ENCODE measurements at regions not wholly inside any gene's neighbourhood (a gene's known extent, or its start where the extent isn't known, plus 50 kb on each side); places are given as distances from the start of the nearest gene placed in this dataset.
"Not testable (repeated sequence)": the region's sequence is repeated elsewhere in the genome, so short reads cannot be mapped to it uniquely, and the experiment has no call there.

DNA sequence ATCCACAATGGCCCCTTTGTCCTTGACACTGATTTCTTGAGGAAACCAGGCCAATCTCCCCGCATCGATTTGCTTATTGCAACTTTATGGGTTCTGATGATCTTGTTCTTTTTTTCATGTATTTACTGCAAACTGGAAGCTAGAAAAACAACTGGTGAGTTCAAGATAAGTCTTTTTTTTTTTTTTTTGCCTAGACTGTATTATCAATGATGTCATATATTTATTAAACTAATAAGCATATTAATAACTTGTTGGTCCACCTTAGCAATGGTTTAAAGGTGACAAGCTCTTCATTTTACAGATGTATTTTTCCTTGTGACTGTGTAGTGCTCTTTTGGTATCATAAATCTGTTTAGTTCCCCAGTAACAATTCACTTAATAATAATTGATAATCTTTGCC is 79.0 kb upstream of the NOX3 start:
- Histone ChIP-seq H3K9me3 (ENCODE audit: control insufficient read depth, low read length) (no peaks in the 10 kb centered on the region), H3K79me2 (no peaks in the 10 kb centered on the region), H3K4me1 (no peaks in the 10 kb centered on the region), H3K4me3 (ENCODE audit: low read depth, low read length) (no peak overlapping the region), H2AFZ (no peak overlapping the region), H3K4me2 (ENCODE audit: low read length) (no peak overlapping the region), H3K36me3 (ENCODE audit: control insufficient read depth, insufficient read depth, low read length) (no peaks in the 10 kb centered on the region), H3K27me3 (ENCODE audit: control insufficient read depth, insufficient read depth, low read length) (no peaks in the 10 kb centered on the region), H3K9ac (no peak overlapping the region), H3K27ac (no peak overlapping the region)
- no peak for TF ChIP-seq CTCF (IDR thresholded peaks at IDR 0.05)

DNA sequence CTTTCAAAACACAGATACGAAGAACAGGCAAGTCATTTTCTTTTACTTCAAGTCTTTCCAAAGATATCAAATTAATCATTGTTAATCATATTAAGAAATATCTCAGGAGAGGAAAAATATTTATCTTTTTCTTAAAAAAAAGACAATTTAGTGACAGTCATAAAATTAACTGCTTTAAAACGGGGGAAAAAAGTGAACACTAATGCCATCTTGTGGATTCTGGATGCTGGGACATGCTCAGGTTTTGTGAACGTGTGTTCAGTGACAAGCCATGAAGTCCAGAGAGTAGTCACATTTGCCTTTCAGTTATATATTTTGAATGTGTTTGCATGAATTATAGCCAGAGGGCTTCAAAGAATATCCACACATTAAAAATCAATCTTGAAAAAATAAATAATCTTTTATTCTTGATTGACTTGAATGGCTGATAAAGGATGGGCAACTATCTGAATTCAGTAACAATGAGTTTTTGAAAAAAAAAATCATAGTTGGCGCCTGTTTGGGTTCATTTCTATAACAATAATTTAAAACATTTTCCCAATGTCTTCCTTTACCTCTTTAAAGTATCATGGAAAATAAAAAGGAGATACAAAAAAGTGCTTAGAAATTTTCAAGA is 74.7 kb upstream of the NOX3 start:
- no peak overlapping the region for H3K27ac ChIP-seq
- no peak overlapping the region for H2AFZ ChIP-seq
- H3K79me2 ChIP-seq = no peaks in the 10 kb centered on the region
- H3K9ac ChIP-seq = no peak overlapping the region
- no peaks in the 10 kb centered on the region for H3K9me3 ChIP-seq (ENCODE audit: control insufficient read depth, low read length)
- H3K4me2 ChIP-seq (ENCODE audit: low read length) = no peak overlapping the region
- no peaks in the 10 kb centered on the region for H3K27me3 ChIP-seq (ENCODE audit: control insufficient read depth, insufficient read depth, low read length)
- no peaks in the 10 kb centered on the region for H3K36me3 ChIP-seq (ENCODE audit: control insufficient read depth, insufficient read depth, low read length)
- no peaks in the 10 kb centered on the region for H3K4me1 ChIP-seq
- H3K4me3 ChIP-seq (ENCODE audit: low read depth, low read length) = no peak overlapping the region
- TF ChIP-seq CTCF (IDR thresholded peaks at IDR 0.05) = peak; percentile 15

- not testable (repeated sequence) for H3K9ac ChIP-seq; H3K4me1 ChIP-seq; H2AFZ ChIP-seq; H3K27me3 ChIP-seq (ENCODE audit: control insufficient read depth, insufficient read depth, low read length); H3K79me2 ChIP-seq; H3K4me2 ChIP-seq (ENCODE audit: low read length); H3K4me3 ChIP-seq (ENCODE audit: low read depth, low read length); H3K27ac ChIP-seq; H3K36me3 ChIP-seq (ENCODE audit: control insufficient read depth, insufficient read depth, low read length); H3K9me3 ChIP-seq (ENCODE audit: control insufficient read depth, low read length)
Measured at GRCh38 chr6:155529814-155530213, 74.2 kb upstream of the NOX3 start.

DNA sequence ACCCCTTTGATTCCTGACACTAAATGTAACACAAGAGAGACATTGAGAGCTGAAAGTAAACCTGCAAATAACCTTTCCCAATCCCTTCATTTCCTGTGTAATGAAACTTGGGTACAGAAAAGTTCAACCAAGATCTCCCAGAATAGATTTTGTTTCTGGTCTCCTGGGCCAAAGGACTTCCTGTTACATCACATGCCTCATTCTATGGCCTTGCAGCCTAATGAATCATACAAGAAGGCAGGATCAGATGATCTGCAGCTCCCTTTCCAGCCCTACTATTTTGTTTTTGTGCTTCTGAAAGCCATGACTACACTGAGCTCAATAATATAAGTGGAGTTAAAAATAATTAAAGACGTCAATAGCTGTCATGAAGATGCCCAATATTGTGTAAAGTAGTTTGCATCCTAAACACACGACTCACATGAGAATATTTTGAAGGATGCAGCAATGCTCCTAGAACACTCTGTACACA is 73.4 kb upstream of the NOX3 start:
- Histone ChIP-seq H3K9me3 (ENCODE audit: control insufficient read depth, low read length) (no peaks in the 10 kb centered on the region), H3K4me2 (ENCODE audit: low read length) (no peak overlapping the region), H3K27me3 (ENCODE audit: control insufficient read depth, insufficient read depth, low read length) (no peaks in the 10 kb centered on the region), H3K4me3 (ENCODE audit: low read depth, low read length) (no peak overlapping the region), H3K4me1 (no peaks in the 10 kb centered on the region), H3K27ac (no peak overlapping the region), H3K9ac (no peak overlapping the region), H3K36me3 (ENCODE audit: control insufficient read depth, insufficient read depth, low read length) (no peaks in the 10 kb centered on the region), H3K79me2 (no peaks in the 10 kb centered on the region), H2AFZ (peak overlapping the region; percentile 35)
- TF ChIP-seq CTCF (IDR thresholded peaks at IDR 0.05) = no peak

DNA sequence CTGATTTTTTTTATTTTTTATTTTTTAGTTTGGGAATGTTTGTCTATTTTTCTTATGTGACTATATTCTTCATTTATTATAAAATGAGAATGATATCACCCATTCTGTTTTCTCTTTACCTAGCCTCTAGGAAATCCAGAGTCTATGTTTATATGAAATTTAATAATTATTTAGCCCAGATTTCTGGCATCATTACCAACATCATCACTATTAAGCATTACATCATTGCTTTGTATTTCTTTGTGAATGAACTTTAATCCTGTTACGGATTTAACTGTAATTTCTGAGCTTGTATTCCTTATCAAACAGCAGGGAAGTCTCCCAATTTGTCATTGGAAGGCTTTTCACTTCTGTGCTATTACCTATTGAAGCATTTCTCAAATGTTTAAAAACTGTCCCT is 72.7 kb upstream of the NOX3 start:
- no peaks in the 10 kb centered on the region for H3K4me1 ChIP-seq
- H3K27ac ChIP-seq = no peak overlapping the region
- H2AFZ ChIP-seq = no peak overlapping the region
- no peak overlapping the region for H3K9ac ChIP-seq
- no peaks in the 10 kb centered on the region for H3K79me2 ChIP-seq
- no peak overlapping the region for H3K4me3 ChIP-seq (ENCODE audit: low read depth, low read length)
- H3K4me2 ChIP-seq (ENCODE audit: low read length) = no peak overlapping the region
- no peaks in the 10 kb centered on the region for H3K27me3 ChIP-seq (ENCODE audit: control insufficient read depth, insufficient read depth, low read length)
- H3K9me3 ChIP-seq (ENCODE audit: control insufficient read depth, low read length) = no peaks in the 10 kb centered on the region
- H3K36me3 ChIP-seq (ENCODE audit: control insufficient read depth, insufficient read depth, low read length) = no peaks in the 10 kb centered on the region
- no peak for TF ChIP-seq CTCF (IDR thresholded peaks at IDR 0.05)
